OCI-LY1 (cell line): ENCODE measurements at regions not wholly inside any gene's neighbourhood (a gene's known extent, or its start where the extent isn't known, plus 50 kb on each side); places are given as distances from the start of the nearest gene placed in this dataset.

Experiments
- H2AFZ ChIP-seq: fragments of 200-600 bp; sonication (generic), shearing (Covaris generic); 2 replicates; pipeline ENCODE4 v1.6.0; 2014; ENCODE audit warnings: antibody characterized with exemption, mild to moderate bottlenecking, low read length
- H3F3A ChIP-seq: fragments of 200-600 bp; sonication (generic), shearing (Covaris generic); 2 replicates; pipeline ENCODE4 v1.6.0; 2014; ENCODE audit warnings: mild to moderate bottlenecking, antibody characterized with exemption, low read length, moderate library complexity; ENCODE audit not compliant: insufficient read depth
- H3K27ac ChIP-seq: fragments of 200-600 bp; sonication (generic); 2 replicates; pipeline ENCODE4 v1.5.1; 2014; ENCODE audit warnings: low read length, mixed run types, mild to moderate bottlenecking, low read depth; ENCODE audit not compliant: poor library complexity, severe bottlenecking
- H3K27me3 ChIP-seq: fragments of 200-600 bp; sonication (generic); 2 replicates; pipeline ENCODE4 v1.6.0; 2014; ENCODE audit warnings: antibody characterized with exemption, mild to moderate bottlenecking, low read length, moderate library complexity; ENCODE audit not compliant: insufficient read depth
- H3K36me3 ChIP-seq: fragments of 200-600 bp; sonication (generic); 2 replicates; pipeline ENCODE4 v1.6.1; 2014; ENCODE audit warnings: mild to moderate bottlenecking, antibody characterized with exemption, low read length, moderate library complexity, mixed read lengths; ENCODE audit not compliant: insufficient read depth
- H3K4me1 ChIP-seq: fragments of 200-600 bp; sonication (generic); 2 replicates; pipeline ENCODE4 v1.5.1; 2014; ENCODE audit warnings: mild to moderate bottlenecking, low read length, moderate library complexity; ENCODE audit not compliant: insufficient read depth, severe bottlenecking
- H3K4me2 ChIP-seq: fragments of 200-600 bp; sonication (generic), shearing (Covaris generic); 2 replicates; pipeline ENCODE4 v1.6.1; 2014; ENCODE audit warnings: low read length
- H3K4me3 ChIP-seq: fragments of 200-600 bp; sonication (generic); 2 replicates; pipeline ENCODE4 v1.5.1; 2014; ENCODE audit warnings: low read length, low read depth, mild to moderate bottlenecking, mixed read lengths; ENCODE audit not compliant: poor library complexity, severe bottlenecking
- H3K79me2 ChIP-seq: fragments of 200-600 bp; shearing (Covaris generic); 2 replicates; pipeline ENCODE4 v1.6.1; 2016; ENCODE audit warnings: mixed run types, low read length, mixed read lengths; ENCODE audit not compliant: insufficient read depth
- H3K9ac ChIP-seq: fragments of 200-600 bp; sonication (generic), shearing (Covaris generic); 2 replicates; pipeline ENCODE4 v1.6.1; 2014; ENCODE audit warnings: mild to moderate bottlenecking, low read length, mixed read lengths
- H3K9me2 ChIP-seq: fragments of 200-600 bp; sonication (generic), shearing (Covaris generic); 2 replicates; pipeline ENCODE4 v1.6.1; 2014; ENCODE audit warnings: low read depth, mild to moderate bottlenecking, low read length, mixed read lengths
- H3K9me3 ChIP-seq: fragments of 200-600 bp; shearing (Covaris generic); 2 replicates; pipeline ENCODE4 v1.6.1; 2014; ENCODE audit warnings: low read length, mixed read lengths
- H4K20me1 ChIP-seq: fragments of 200-600 bp; sonication (generic), shearing (Covaris generic); 2 replicates; pipeline ENCODE4 v1.6.0; 2016; ENCODE audit warnings: mild to moderate bottlenecking, low read length; ENCODE audit not compliant: insufficient read depth
- EZH2 ChIP-seq: fragments of 200-600 bp; sonication (generic), shearing (Covaris generic); IDR thresholded peaks from 2 replicates; pipeline ENCODE4 v1.8.0; 2017; ENCODE audit warnings: borderline replicate concordance, mixed run types, mild to moderate bottlenecking, antibody characterized with exemption, low read length, moderate library complexity, mixed read lengths
- TF ChIP-seq, protein P1 (sequence below): fragments of 200-600 bp; sonication (generic), shearing (Covaris generic); IDR thresholded peaks from 2 replicates; pipeline ENCODE4 v1.5.1; 2017; ENCODE audit warnings: mild to moderate bottlenecking, antibody characterized with exemption, low read length, moderate library complexity, mixed read lengths

DNA sequence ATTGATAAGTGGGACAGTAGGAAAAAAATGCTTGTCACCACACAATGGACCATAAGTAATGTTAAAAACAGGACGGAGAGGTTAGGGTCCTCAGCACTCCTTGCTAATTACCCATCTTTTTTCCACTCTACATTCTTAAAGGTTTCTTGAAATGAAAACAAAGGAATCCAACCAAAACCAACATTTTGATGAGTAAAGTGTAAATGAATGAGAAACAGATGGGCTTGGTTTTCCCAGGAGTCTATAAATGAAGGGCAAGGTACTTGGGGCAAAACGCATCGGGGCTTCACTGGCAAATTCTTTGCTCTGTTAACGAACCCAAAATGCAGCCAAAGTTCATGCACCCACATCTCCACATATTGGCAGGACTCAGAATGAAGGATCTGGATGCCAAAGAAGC is 129.2 kb upstream of the BMP4 start:
- Histone ChIP-seq H3K9me3 (no peaks in the 10 kb centered on the region), H3K36me3 (no peaks in the 10 kb centered on the region), H2AFZ (no peak overlapping the region), H3K79me2 (no peaks in the 10 kb centered on the region), H3K4me2 (no peak overlapping the region), H3K9me2 (no peaks in the 10 kb centered on the region), H3K4me3 (no peak overlapping the region), H4K20me1 (no peaks in the 10 kb centered on the region), H3K9ac (no peak overlapping the region), H3K27me3 (no peaks in the 10 kb centered on the region), H3F3A (no peaks in the 10 kb centered on the region), H3K27ac (no peak overlapping the region), H3K4me1 (no peaks in the 10 kb centered on the region)
- TF ChIP-seq, protein P1, sequence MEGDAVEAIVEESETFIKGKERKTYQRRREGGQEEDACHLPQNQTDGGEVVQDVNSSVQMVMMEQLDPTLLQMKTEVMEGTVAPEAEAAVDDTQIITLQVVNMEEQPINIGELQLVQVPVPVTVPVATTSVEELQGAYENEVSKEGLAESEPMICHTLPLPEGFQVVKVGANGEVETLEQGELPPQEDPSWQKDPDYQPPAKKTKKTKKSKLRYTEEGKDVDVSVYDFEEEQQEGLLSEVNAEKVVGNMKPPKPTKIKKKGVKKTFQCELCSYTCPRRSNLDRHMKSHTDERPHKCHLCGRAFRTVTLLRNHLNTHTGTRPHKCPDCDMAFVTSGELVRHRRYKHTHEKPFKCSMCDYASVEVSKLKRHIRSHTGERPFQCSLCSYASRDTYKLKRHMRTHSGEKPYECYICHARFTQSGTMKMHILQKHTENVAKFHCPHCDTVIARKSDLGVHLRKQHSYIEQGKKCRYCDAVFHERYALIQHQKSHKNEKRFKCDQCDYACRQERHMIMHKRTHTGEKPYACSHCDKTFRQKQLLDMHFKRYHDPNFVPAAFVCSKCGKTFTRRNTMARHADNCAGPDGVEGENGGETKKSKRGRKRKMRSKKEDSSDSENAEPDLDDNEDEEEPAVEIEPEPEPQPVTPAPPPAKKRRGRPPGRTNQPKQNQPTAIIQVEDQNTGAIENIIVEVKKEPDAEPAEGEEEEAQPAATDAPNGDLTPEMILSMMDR = no peak
- TF ChIP-seq EZH2 = no peak

DNA sequence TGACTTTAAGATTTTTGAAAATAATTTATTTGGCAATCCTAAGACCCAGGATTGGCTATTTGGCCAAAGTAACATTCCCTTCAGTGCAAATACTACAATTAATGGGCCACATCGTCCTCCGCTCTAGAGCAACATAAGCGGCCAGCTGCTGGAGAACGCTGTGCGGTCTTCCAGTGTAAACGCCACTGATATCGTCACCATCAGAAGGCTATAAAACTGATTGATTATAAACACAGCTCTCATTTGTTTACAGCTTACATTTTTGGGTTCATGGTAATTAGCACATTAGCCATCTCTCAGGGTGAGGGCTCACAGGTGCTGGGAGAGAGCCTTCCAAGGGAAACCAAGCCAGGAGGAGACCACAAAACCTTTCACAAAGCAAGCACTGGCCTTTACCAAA is 130.1 kb upstream of the BMP4 start:
- no peaks in the 10 kb centered on the region for H3K36me3 ChIP-seq
- H3K9ac ChIP-seq = no peak overlapping the region
- H3F3A ChIP-seq = no peaks in the 10 kb centered on the region
- H2AFZ ChIP-seq = no peak overlapping the region
- no peak overlapping the region for H3K4me3 ChIP-seq
- H3K27ac ChIP-seq = no peak overlapping the region
- no peaks in the 10 kb centered on the region for H3K9me3 ChIP-seq
- no peaks in the 10 kb centered on the region for H3K4me1 ChIP-seq
- no peaks in the 10 kb centered on the region for H3K9me2 ChIP-seq
- no peak overlapping the region for H3K4me2 ChIP-seq
- TF ChIP-seq, protein P1 = no peak
- H4K20me1 ChIP-seq = no peaks in the 10 kb centered on the region
- H3K79me2 ChIP-seq = no peaks in the 10 kb centered on the region
- no peaks in the 10 kb centered on the region for H3K27me3 ChIP-seq

DNA sequence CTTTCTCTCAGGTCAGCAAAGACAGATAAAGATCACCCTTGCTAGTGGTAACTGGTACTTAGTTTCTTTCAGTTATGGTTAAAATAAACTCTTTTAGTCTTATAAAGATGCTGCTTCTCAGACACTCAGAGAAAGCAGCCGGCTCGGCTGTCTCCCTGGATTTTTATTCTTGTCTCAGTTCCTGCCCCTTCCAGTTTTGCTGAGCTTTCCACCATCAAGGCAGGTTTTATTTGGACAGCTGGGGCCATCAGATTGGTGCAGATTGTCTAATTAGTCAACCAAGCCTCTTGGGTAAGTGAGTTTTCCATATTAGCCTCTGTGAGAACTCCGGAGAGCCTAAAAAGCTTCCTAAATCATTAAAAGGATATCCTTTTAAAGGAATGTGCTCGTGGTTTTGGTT is 130.8 kb upstream of the BMP4 start:
- no peaks in the 10 kb centered on the region for H3K36me3 ChIP-seq
- H2AFZ ChIP-seq = no peak overlapping the region
- no peak overlapping the region for H3K9ac ChIP-seq
- no peaks in the 10 kb centered on the region for H3K4me1 ChIP-seq
- no peak overlapping the region for H3K4me2 ChIP-seq
- no peaks in the 10 kb centered on the region for H4K20me1 ChIP-seq
- H3K79me2 ChIP-seq = no peaks in the 10 kb centered on the region
- H3F3A ChIP-seq = no peaks in the 10 kb centered on the region
- no peak for TF ChIP-seq EZH2
- TF ChIP-seq, protein P1 = no peak
- no peaks in the 10 kb centered on the region for H3K9me2 ChIP-seq
- H3K27ac ChIP-seq = no peak overlapping the region
- no peaks in the 10 kb centered on the region for H3K27me3 ChIP-seq
- H3K4me3 ChIP-seq = no peak overlapping the region
- H3K9me3 ChIP-seq = no peaks in the 10 kb centered on the region
